ENCODE measurements at regions not wholly inside any gene's neighbourhood (a gene's known extent, or its start where the extent isn't known, plus 50 kb on each side); places are given as distances from the start of the nearest gene placed in this dataset.

DNA sequence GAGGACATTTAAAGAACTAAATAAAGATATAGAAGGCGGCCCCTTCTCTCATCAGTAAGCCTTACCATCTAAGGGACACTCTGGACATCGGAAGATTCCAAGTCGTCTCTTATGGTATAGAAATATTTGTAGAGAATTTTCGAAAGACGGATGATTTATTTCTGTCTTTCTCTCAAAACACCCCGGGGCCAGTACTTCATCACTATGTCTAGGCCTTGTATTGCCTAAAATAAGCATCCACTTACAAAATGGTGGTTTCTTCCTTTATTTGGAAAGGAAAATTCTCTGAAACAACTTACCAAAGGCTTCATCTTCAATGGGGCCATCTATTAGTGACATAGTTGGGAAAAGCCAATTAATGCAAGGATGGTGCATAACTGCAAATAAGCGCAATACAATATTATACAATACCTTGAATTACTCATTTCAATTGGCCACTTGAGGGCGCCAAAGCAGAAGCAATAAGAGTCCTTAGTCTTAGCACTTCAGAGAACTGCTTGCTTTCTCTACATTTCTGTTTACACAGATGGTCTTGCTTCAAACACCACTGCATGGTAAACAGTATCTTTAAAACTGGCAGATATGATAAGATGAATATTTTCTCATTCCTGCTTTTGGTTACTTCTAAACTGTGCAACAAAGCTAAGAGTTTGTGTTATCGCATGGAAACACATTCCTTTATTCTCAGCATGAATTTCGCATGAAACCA, 113.2 kb downstream of the VIP start:
- peak; percentile 33 for DNase-seq
- H3K27me3 Mint-ChIP-seq, result peaks cover 2 to 5% (median 3%) of the 10 kb centered on the region in 3 donors
- peak; percentile 51 to 63 for ATAC-seq (ENCODE audit: low read depth in 2 of 2)
- H3K4me3 Mint-ChIP-seq, result no peak overlapping the region
- no peaks in the 10 kb centered on the region for H3K4me1 Mint-ChIP-seq
- no peaks in the 10 kb centered on the region for H3K9me3 Mint-ChIP-seq
- H3K27ac Mint-ChIP-seq, result no peak overlapping the region
- H3K36me3 Mint-ChIP-seq, result no peaks in the 10 kb centered on the region

DNA sequence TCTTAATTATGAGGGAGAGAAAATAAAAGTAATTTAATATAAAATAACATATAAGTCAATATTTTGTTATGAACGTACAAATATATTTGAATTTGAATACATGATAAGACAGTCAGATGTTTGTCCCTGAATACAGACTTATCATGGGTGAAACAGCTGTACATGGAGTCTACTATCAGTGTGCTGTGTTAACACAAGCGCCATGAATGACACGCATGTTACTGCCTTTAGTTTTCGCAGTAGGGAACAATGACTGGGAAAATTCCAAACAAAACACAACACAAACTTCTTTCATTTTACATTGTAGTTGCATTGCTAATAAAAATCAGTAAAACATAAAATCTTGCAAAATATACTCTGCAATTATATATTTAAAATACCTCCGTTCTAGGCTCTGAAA, 108.6 kb downstream of the FBXO5 start:
- Mint-ChIP-seq H3K4me3 (no peak overlapping the region), H3K27me3 (peaks cover 14 to 18% (median 15%) of the 10 kb centered on the region in 3 donors), H3K36me3 (peaks cover 0 to under 1% of the 10 kb centered on the region in 2 donors), H3K27ac (no peak overlapping the region), H3K4me1 (no peaks in the 10 kb centered on the region), H3K9me3 (peaks cover under 1 to 3% (median 2%) of the 10 kb centered on the region in 7 donors)
- no peak for ATAC-seq (ENCODE audit: low read depth in 2 of 2)
- no peak for DNase-seq

DNA sequence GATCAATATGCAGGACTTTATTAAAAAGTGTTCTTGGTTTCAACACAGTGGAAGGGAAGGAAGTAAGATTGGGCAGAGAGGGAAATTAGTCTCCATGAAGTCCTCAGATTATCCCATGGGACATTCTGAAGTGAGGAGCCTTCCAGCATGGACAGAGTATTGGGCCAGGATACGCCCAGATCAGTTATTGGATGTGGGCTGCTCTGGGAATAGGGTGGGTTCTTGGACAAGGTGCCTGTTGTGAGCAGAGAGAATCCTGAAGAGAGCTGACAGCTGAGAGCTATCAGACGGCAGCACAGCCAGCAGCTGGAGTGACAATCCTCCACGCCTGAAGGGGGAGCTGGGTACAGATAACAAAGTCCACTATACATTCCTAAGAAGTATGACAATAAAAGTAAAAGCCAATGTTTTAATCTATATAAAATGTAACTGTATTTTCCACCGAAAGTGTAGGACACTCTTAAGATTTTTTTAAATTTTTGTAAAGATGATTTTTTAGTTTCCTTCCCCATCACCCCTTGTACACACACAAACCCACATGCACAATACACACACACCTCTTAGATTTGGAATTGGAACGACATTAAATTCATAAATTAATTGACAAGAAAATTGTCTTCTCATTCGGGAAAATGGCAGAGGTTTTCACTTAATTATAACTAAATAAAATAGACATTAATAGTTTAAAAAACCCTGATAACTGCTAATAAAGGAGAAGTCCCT, 107.8 kb downstream of the FBXO5 start:
- DNase-seq (no peak), ATAC-seq (ENCODE audit: low read depth in 2 of 2) (no peak)
- Mint-ChIP-seq H3K4me3 (no peak overlapping the region), H3K27me3 (peaks cover 15 to 21% (median 20%) of the 10 kb centered on the region in 3 donors), H3K36me3 (peaks cover 0 to 8% of the 10 kb centered on the region in 2 donors), H3K27ac (peak overlapping the region in 1 of 6 donors; percentile 37), H3K4me1 (no peaks in the 10 kb centered on the region), H3K9me3 (peaks cover 5 to 10% (median 9%) of the 10 kb centered on the region in 7 donors)

DNA sequence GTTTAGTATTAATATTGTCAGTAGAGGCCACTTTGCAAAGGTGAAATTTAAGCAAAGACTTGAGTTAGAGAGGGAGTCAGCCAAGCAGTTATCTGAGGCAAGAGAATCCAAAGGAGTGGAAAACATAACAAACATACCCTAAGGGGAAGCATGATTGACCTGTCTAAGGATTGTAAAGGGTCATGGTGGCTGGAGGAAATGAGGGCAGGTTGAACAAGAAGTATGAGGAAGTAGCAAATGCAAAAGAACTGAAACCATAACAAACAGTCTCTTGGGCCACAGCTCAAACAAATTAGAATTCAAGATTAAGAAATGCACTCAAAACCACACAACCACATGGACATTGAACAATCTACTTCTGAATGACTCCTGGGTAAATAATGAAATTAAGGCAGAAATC, 103.2 kb downstream of the FBXO5 start:
- peaks cover 9 to 25% (median 20%) of the 10 kb centered on the region in 7 donors for H3K9me3 Mint-ChIP-seq
- H3K4me3 Mint-ChIP-seq, result no peak overlapping the region
- ATAC-seq (ENCODE audit: low read depth in 2 of 2) (no peak), DNase-seq (no peak)
- H3K27me3 Mint-ChIP-seq, result peaks cover 4 to 27% (median 10%) of the 10 kb centered on the region in 3 donors
- no peak overlapping the region for H3K27ac Mint-ChIP-seq
- H3K36me3 Mint-ChIP-seq, result peaks cover 0 to 12% of the 10 kb centered on the region in 2 donors
- no peaks in the 10 kb centered on the region for H3K4me1 Mint-ChIP-seq

DNA sequence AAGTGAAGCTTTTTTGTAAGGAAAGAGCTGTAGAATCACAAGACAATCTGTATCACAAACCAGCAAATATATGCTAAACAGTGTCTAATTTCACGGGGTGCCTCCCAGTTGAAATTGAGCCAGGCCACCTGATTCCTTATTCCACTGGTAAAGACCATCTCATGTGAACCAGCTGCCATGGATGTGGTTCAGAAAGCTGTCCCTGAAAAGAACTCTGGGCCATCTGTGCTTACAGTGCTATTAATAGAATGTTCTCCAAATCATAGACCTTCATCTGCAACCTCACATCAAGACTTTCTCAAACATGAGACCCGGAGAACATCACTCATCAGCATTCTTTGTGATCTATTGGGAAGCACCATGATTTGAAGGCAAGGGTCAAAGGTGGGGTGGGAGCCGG, 89.7 kb downstream of the FBXO5 start:
- no peaks in the 10 kb centered on the region for H3K36me3 Mint-ChIP-seq
- H3K4me3 Mint-ChIP-seq, result no peak overlapping the region
- H3K27me3 Mint-ChIP-seq, result peaks cover 23 to 47% (median 27%) of the 10 kb centered on the region in 3 donors
- peaks cover 0 to 4% (median 0%) of the 10 kb centered on the region in 7 donors for H3K9me3 Mint-ChIP-seq
- ATAC-seq (ENCODE audit: low read depth in 2 of 2), result no peak
- peaks cover 0 to 6% (median 5%) of the 10 kb centered on the region in 3 donors for H3K4me1 Mint-ChIP-seq
- no peak overlapping the region for H3K27ac Mint-ChIP-seq
- no peak for DNase-seq

DNA sequence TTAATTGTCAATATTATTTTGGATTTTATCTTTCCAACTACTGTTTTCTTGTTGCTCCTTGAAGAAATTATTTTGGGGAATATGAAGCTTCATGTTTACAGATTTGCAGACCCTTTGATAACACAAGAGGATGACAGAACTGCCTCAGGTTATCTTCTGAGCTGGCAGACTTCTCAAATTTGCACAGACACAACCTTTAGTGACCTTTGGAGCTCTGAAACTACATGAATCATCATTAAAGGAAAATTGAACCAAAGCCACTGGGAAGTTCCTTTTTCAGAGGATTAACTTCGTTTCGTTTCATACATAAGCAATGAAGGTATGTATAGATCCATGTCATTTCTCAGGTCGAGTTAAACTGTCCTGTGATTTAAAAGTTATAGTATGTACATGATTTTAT, 85.9 kb downstream of the FBXO5 start:
- peaks cover 15 to 27% (median 27%) of the 10 kb centered on the region in 3 donors for H3K27me3 Mint-ChIP-seq
- H3K27ac Mint-ChIP-seq, result no peak overlapping the region
- H3K9me3 Mint-ChIP-seq, result no peaks in the 10 kb centered on the region
- no peak for ATAC-seq (ENCODE audit: low read depth in 2 of 2)
- no peak for DNase-seq
- H3K4me1 Mint-ChIP-seq, result peaks cover 0 to 6% (median 5%) of the 10 kb centered on the region in 3 donors
- H3K4me3 Mint-ChIP-seq, result no peak overlapping the region
- H3K36me3 Mint-ChIP-seq, result no peaks in the 10 kb centered on the region

DNA sequence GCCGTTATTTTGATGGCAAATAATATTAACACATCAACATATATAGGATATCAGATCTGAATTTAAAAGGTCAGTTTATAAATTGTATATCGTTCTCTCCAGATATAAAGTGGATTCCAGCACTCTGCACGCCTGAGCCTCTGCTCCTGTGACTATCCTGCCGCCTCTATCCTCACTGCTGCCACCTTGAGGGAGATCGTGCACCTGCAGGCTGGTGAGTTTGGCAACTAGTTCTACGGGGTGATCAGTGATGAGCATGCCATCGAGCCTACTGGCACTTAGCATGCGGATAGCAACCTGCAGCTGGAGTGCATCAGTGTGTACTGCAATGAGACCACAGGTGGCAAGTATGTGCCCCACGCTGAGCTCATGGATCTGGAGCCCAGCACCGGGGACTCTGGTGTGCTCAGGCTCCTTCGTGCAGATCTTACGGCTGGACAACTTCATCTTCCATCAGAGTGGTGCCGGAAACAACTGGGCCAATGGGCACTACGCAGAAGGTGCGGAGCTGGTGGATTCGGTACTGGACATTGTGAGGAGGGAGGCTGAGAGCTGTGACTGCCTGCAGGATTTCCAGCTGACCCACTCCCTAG, 84.9 kb downstream of the FBXO5 start:
- DNase-seq (peak; percentile 25), ATAC-seq (ENCODE audit: low read depth in 2 of 2) (peak; percentile 47 to 52)
- H3K27me3 Mint-ChIP-seq, result peaks cover 15 to 27% (median 27%) of the 10 kb centered on the region in 3 donors
- H3K36me3 Mint-ChIP-seq, result no peaks in the 10 kb centered on the region
- no peak overlapping the region for H3K4me3 Mint-ChIP-seq
- H3K27ac Mint-ChIP-seq, result no peak overlapping the region
- peaks cover 0 to 6% (median 5%) of the 10 kb centered on the region in 3 donors for H3K4me1 Mint-ChIP-seq
- no peaks in the 10 kb centered on the region for H3K9me3 Mint-ChIP-seq

DNA sequence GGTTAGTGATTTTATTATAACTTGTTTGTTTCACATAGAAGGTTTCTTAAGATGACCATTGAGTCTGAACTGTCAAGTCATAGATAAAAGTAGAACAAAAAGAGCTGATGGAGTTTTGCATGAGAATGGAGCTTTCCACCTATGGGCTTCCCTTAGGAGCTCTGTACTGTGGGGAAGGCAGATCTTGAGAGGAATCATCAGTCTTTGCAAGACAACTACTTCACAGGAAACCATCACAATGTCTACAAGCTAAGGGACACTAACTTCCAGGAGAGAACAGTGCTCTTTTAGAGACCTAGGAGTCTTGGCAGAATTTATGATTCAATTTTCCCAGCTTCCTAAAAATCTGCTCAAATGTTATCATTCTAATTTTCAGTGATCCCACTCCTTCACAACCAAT, 78.2 kb downstream of the FBXO5 start:
- H3K9me3 Mint-ChIP-seq, result peaks cover 0 to 8% (median 0%) of the 10 kb centered on the region in 7 donors
- no peaks in the 10 kb centered on the region for H3K36me3 Mint-ChIP-seq
- no peak for ATAC-seq (ENCODE audit: low read depth in 2 of 2)
- peaks cover 0 to 8% (median 6%) of the 10 kb centered on the region in 3 donors for H3K27me3 Mint-ChIP-seq
- no peak overlapping the region for H3K27ac Mint-ChIP-seq
- H3K4me3 Mint-ChIP-seq, result no peak overlapping the region
- no peaks in the 10 kb centered on the region for H3K4me1 Mint-ChIP-seq
- DNase-seq, result no peak

DNA sequence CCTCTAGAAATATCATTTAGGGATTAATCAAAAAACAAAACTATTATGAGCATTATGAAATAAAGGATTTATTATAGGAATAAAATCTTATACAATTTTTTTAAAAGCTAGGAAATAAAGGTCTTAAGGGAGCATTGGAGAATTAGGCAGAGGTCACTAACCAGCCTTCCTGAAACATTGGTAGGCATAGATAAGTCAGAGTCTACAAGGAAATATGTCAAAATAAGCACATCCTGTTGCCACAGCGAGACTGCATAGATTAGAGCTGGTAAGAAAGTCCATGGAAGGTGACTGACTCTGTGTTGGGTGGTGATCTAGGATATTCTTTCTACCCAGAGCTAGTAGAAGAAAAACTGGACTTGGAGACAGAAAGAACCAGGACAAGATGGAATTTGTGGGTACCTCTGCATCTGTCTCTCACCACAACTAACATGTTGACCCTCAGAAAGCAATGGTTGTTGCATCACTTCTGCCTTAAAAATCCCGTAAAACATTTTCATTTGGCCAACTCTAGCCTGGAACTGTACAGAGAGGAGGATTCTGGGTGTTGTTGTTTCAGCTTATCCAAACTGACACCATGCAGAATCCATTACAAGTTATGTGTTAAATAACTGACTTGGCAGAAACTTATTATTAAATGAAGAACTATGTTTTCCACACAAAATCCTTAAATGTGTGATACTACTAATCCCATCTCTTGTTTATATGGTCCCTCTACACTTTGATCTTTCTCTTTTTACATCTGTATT, 77.1 kb downstream of the FBXO5 start:
- Mint-ChIP-seq H3K36me3 (no peaks in the 10 kb centered on the region), H3K27me3 (peaks cover under 1 to 6% (median 4%) of the 10 kb centered on the region in 3 donors), H3K4me1 (no peaks in the 10 kb centered on the region), H3K4me3 (no peak overlapping the region), H3K9me3 (peaks cover 0 to 8% (median 0%) of the 10 kb centered on the region in 7 donors), H3K27ac (no peak overlapping the region)
- no peak for DNase-seq
- no peak for ATAC-seq (ENCODE audit: low read depth in 2 of 2)

DNA sequence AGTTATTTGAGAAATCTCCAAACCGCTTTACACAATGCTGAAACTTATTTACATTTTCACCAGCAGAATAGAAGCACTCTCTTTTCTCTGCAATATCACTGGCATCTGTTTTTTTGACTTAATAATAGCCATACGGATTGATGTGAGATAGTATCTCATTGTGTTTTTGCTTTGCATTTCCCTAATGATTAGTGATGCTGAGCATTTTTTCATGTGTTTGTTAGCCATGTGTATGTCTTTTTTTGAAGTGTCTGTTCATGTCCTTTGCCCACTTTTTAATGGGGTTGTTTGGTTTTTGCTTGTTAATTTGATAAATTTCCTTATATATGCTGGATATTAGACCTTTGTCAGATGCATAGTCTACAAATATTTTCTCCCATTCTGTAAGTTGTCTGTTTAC, 73.6 kb downstream of the FBXO5 start:
- H3K27me3 Mint-ChIP-seq, result peaks cover 25 to 31% (median 26%) of the 10 kb centered on the region in 3 donors
- ATAC-seq (ENCODE audit: low read depth in 2 of 2), result no peak
- peaks cover 0 to 22% (median 15%) of the 10 kb centered on the region in 7 donors for H3K9me3 Mint-ChIP-seq
- H3K36me3 Mint-ChIP-seq, result peaks cover 0 to 6% of the 10 kb centered on the region in 2 donors
- H3K4me1 Mint-ChIP-seq, result no peaks in the 10 kb centered on the region
- no peak overlapping the region for H3K4me3 Mint-ChIP-seq
- no peak overlapping the region for H3K27ac Mint-ChIP-seq
- DNase-seq, result no peak

DNA sequence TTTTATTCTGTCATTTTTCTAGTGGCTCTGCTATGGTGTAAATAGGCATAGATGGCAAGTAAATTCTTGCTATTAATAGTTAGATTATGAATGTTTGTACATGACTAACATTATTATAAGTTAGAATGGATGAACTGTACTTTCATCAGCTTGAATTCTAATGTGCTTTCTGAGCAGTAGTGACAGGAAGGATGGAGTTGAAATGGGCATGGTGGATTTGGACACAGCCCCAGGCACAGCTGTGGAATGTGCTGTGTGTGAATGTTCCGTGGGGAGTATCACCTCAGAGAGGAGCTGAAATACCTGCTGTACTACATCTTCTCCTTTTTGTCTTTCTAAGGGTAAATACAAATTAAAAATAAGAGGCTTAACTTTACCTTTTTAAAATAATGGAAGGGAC, 66.8 kb downstream of the FBXO5 start:
- H3K9me3 Mint-ChIP-seq, result peaks cover 5 to 29% (median 19%) of the 10 kb centered on the region in 7 donors
- no peaks in the 10 kb centered on the region for H3K4me1 Mint-ChIP-seq
- no peak for DNase-seq
- ATAC-seq (ENCODE audit: low read depth in 2 of 2), result no peak
- H3K36me3 Mint-ChIP-seq, result peaks cover 0 to 6% of the 10 kb centered on the region in 2 donors
- H3K27me3 Mint-ChIP-seq, result peaks cover 31 to 47% (median 34%) of the 10 kb centered on the region in 3 donors
- no peak overlapping the region for H3K27ac Mint-ChIP-seq
- H3K4me3 Mint-ChIP-seq, result no peak overlapping the region

DNA sequence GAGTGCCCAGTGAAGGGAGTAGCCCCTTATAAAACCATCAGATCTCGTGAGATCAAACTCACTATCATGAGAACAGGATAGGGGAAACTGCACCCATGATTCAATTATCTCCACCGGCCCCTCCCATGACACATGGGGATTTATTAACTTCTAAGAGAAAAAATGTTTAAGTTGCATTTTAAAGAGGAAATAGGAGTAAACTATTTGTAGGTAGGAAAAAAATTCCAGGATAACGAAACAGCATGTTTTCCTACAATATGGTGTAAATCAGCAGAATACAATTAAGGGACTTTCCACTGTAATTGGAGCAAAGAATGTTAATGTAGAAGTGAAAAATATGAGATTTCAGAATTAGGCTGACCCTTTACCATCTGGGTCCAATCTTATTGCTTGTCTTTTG, 63.9 kb downstream of the FBXO5 start:
- no peak overlapping the region for H3K27ac Mint-ChIP-seq
- peaks cover 14 to 31% (median 18%) of the 10 kb centered on the region in 3 donors for H3K27me3 Mint-ChIP-seq
- H3K9me3 Mint-ChIP-seq, result peaks cover 4 to 22% (median 8%) of the 10 kb centered on the region in 7 donors
- no peaks in the 10 kb centered on the region for H3K4me1 Mint-ChIP-seq
- ATAC-seq (ENCODE audit: low read depth in 2 of 2) (no peak), DNase-seq (no peak)
- no peak overlapping the region for H3K4me3 Mint-ChIP-seq
- no peaks in the 10 kb centered on the region for H3K36me3 Mint-ChIP-seq

DNA sequence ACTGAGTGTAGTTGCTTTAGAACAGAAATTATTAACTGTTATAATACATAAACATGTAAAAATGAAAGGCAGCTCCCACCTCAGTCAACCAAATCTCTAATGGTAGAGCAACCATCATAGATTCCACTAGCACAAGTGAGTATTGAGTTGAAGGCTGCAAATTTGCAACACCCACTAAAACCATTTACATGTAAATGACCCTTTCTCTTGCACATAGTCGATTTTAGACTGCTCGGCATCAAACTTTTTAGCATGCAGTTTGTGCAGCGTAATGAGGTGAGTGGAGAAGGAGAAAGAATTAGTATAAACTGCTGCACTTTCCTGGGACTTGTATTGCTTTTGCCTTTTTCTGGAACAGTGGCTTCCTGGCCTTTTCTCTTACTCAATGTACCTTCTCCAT, 62.8 kb downstream of the FBXO5 start:
- Mint-ChIP-seq H3K9me3 (peaks cover 0 to 12% (median 4%) of the 10 kb centered on the region in 7 donors), H3K36me3 (no peaks in the 10 kb centered on the region), H3K27ac (no peak overlapping the region), H3K4me1 (no peaks in the 10 kb centered on the region), H3K27me3 (peaks cover 12 to 21% (median 14%) of the 10 kb centered on the region in 3 donors), H3K4me3 (no peak overlapping the region)
- ATAC-seq (ENCODE audit: low read depth in 2 of 2), result no peak
- no peak for DNase-seq

Data from naive B cell (primary cell).